ENCODE measurements at regions not wholly inside any gene's neighbourhood (a gene's known extent, or its start where the extent isn't known, plus 50 kb on each side); places are given as distances from the start of the nearest gene placed in this dataset.

GRCh38 chr2:226578879-226579278 is 220.7 kb downstream of the IRS1 start:
- TF ChIP-seq, protein P1, sequence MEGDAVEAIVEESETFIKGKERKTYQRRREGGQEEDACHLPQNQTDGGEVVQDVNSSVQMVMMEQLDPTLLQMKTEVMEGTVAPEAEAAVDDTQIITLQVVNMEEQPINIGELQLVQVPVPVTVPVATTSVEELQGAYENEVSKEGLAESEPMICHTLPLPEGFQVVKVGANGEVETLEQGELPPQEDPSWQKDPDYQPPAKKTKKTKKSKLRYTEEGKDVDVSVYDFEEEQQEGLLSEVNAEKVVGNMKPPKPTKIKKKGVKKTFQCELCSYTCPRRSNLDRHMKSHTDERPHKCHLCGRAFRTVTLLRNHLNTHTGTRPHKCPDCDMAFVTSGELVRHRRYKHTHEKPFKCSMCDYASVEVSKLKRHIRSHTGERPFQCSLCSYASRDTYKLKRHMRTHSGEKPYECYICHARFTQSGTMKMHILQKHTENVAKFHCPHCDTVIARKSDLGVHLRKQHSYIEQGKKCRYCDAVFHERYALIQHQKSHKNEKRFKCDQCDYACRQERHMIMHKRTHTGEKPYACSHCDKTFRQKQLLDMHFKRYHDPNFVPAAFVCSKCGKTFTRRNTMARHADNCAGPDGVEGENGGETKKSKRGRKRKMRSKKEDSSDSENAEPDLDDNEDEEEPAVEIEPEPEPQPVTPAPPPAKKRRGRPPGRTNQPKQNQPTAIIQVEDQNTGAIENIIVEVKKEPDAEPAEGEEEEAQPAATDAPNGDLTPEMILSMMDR (IDR thresholded peaks at IDR 0.05; ENCODE audit: low read depth, low read length, missing control alignments), result no peak
- H3K4me3 ChIP-seq (replicated peaks; ENCODE audit: low read depth, low read length), result no peak overlapping the region
- DNase-seq (ENCODE audit: extremely low read depth, low read depth), result no peak

GRCh38 chr2:226578373-226578772 is 221.2 kb downstream of the IRS1 start:
- no peak for DNase-seq (ENCODE audit: extremely low read depth, low read depth)
- H3K4me3 ChIP-seq (replicated peaks; ENCODE audit: low read depth, low read length), result no peak overlapping the region
- TF ChIP-seq, protein P1 (IDR thresholded peaks at IDR 0.05; ENCODE audit: low read depth, low read length, missing control alignments), result no peak

- TF ChIP-seq, protein P1 (IDR thresholded peaks at IDR 0.05; ENCODE audit: low read depth, low read length, missing control alignments), result no peak
- no peak overlapping the region for H3K4me3 ChIP-seq (replicated peaks; ENCODE audit: low read depth, low read length)
- DNase-seq (ENCODE audit: extremely low read depth, low read depth), result no peak
Observed at GRCh38 chr2:226575928-226576327, 223.7 kb downstream of the IRS1 start.

DNA sequence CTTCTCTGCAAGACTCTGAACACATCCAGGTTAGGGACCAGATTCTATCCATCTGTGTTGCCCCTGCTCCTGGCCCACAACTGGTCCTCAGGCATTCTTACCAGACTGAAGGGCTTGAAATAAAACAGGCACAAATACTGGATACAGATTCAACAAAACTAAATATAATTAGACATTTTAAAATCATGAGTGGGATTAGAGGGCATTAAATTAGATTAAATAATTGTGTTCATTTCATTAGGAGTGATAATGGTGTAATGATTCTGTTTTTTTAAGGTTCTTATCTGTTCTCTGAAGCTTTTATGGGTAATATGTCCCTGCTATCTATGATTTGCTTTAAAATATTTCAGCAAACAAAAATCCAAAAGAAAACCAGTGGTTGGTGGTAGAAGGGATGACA is 226.5 kb downstream of the IRS1 start:
- TF ChIP-seq, protein P1 (IDR thresholded peaks at IDR 0.05; ENCODE audit: low read depth, low read length, missing control alignments), result no peak
- H3K4me3 ChIP-seq (replicated peaks; ENCODE audit: low read depth, low read length), result no peak overlapping the region
- DNase-seq (ENCODE audit: extremely low read depth, low read depth), result no peak

- TF ChIP-seq, protein P1 (IDR thresholded peaks at IDR 0.05; ENCODE audit: low read depth, low read length, missing control alignments), result no peak
- H3K4me3 ChIP-seq (replicated peaks; ENCODE audit: low read depth, low read length), result no peak overlapping the region
- DNase-seq (ENCODE audit: extremely low read depth, low read depth), result no peak
Observed at GRCh38 chr2:226564667-226565066, 235.0 kb downstream of the IRS1 start.

- H3K4me3 ChIP-seq (replicated peaks; ENCODE audit: low read depth, low read length), result no peak overlapping the region
- TF ChIP-seq, protein P1 (IDR thresholded peaks at IDR 0.05; ENCODE audit: low read depth, low read length, missing control alignments), result no peak
- no peak for DNase-seq (ENCODE audit: extremely low read depth, low read depth)
Observed at GRCh38 chr2:226561962-226562361, 237.7 kb downstream of the IRS1 start.

GRCh38 chr2:226560325-226560724 is 239.3 kb downstream of the IRS1 start:
- no peak for DNase-seq (ENCODE audit: extremely low read depth, low read depth)
- H3K4me3 ChIP-seq (replicated peaks; ENCODE audit: low read depth, low read length), result no peak overlapping the region
- TF ChIP-seq, protein P1 (IDR thresholded peaks at IDR 0.05; ENCODE audit: low read depth, low read length, missing control alignments), result no peak

All from HFF-Myc (cell line).